Uterus (tissue), 3 donors: ENCODE measurements at regions not wholly inside any gene's neighbourhood (a gene's known extent, or its start where the extent isn't known, plus 50 kb on each side); places are given as distances from the start of the nearest gene placed in this dataset.
A peak's percentile ranks its signal among the peaks of the same experiment; 100 is the strongest.

Source experiments
- DNase-seq, 2 donors: peaks; one replicate each; pipeline ENCODE4 v3.0.0-alpha.2; 2019 to 2020
- H3K27ac ChIP-seq, 2 donors: fragments of 200-600 bp; sonication (generic); 1 replicate in 1 of 2; 2 replicates in 1 of 2; pipeline ENCODE4 v1.5.1; 2016 to 2018
- H3K27me3 ChIP-seq, 2 donors: fragments of 200-600 bp; sonication (generic); one replicate each; pipeline ENCODE4 v1.5.1; 2018 to 2019; ENCODE audit warnings: control low read depth in 1 of 2
- H3K36me3 ChIP-seq, 2 donors: fragments of 200-600 bp; sonication (generic); one replicate each; pipeline ENCODE4 v1.5.1; 2019; ENCODE audit warnings: control low read depth in 1 of 2
- H3K4me1 ChIP-seq, 2 donors: fragments of 200-600 bp; sonication (generic); one replicate each; pipeline ENCODE4 v1.5.1; 2018 to 2019; ENCODE audit warnings: control low read depth in 1 of 2
- H3K4me3 ChIP-seq, 2 donors: fragments of 200-600 bp; sonication (generic); 1 replicate in 1 of 2; 2 replicates in 1 of 2; pipeline ENCODE4 v1.5.1; 2018 to 2019; ENCODE audit warnings: mild to moderate bottlenecking in 1 of 2
- H3K9me3 ChIP-seq, 2 donors: fragments of 200-600 bp; sonication (generic); one replicate each; pipeline ENCODE4 v1.5.1; 2019; ENCODE audit warnings: control low read depth in 1 of 2
- CTCF ChIP-seq, 4 experiments: fragments of 200-600 bp in 2 of 4; fragments of 450-650 bp in 2 of 4; sonication (generic) in 2 of 4; IDR thresholded peaks; one replicate each; pipeline ENCODE4 v1.5.1; 2016 to 2019; ENCODE audit warnings: antibody characterized with exemption in 4 of 4, mild to moderate bottlenecking in 2 of 4, moderate library complexity in 1 of 4
- POLR2A ChIP-seq, 2 donors: fragments of 450-650 bp; IDR thresholded peaks; one replicate each; pipeline ENCODE4 v1.6.1; 2016; ENCODE audit warnings: antibody characterized with exemption in 2 of 2, mild to moderate bottlenecking in 1 of 2, moderate library complexity in 1 of 2
- intact Hi-C: fragments of 100-400 bp; cut with DNase I; formaldehyde crosslinking; loops from one replicate; pipeline ENCODE4 v1.15.1; 2023; ENCODE audit warnings: low total_unique reads
- donor health status: DM: yes; HTN: yes; CAD: no.

DNA sequence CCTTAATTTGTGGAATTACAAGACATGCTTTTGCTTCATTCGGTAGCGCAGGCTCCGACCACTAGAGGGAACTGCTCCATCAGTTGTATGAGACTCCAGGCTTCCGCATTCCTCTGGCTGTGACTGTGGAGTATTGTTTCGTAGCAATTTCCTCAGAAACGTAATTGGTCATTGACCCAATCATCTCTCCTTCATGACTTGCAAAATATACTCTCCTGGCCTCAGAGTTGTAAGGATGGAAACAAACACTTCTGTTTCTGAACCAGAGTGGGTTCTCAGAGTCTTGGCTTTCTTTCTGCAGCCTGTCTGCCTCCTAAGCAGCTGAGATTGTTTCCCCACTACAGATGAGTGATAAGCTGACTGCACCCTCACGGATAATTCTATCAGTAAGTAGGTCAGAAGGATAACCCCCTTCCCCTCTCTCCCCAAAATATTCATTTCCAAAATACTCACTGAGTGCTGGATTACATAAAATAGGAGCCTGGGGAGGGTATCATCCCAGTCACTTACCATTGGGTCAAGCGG, 146.8 kb upstream of the ZC3H12C start:
- Histone ChIP-seq H3K4me3 (peak overlapping the region; percentile 11 to 17), H3K36me3 (no peaks in the 10 kb centered on the region), H3K27me3 (no peaks in the 10 kb centered on the region), H3K9me3 (no peaks in the 10 kb centered on the region), H3K4me1 (no peaks in the 10 kb centered on the region), H3K27ac (peak overlapping the region; percentile 53 to 58)
- DNase-seq: peak; percentile 76 to 86
- TF ChIP-seq CTCF (IDR thresholded peaks at IDR 0.05) (peak; percentile 77 to 83 (median 80)), POLR2A (IDR thresholded peaks at IDR 0.05) (peak in 1 of 2 donors; percentile 49)
- intact Hi-C loops: no loop called here

DNA sequence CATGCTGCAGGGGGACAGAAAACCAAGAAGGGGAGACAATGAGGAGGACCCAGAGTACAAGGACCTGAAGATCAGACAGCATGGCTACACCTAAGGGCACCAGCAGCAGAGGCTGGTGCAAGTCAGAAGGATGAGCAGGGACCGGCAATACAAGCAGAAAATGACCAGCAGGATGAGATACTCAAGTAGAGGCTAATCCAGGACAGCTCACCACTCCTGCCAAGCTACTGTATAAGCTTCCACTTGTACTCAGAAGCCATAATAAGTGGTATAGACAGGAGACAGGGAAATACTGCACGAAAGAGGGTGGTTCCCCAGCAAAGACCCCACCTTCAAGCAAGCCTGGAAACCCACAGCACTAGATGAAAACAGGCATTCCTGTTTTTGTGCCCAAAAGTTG, 138.7 kb upstream of the ZC3H12C start:
- Histone ChIP-seq H3K27me3 (no peaks in the 10 kb centered on the region), H3K9me3 (no peaks in the 10 kb centered on the region), H3K4me3 (no peak overlapping the region), H3K36me3 (no peaks in the 10 kb centered on the region), H3K27ac (no peak overlapping the region), H3K4me1 (no peaks in the 10 kb centered on the region)
- TF ChIP-seq CTCF (IDR thresholded peaks at IDR 0.05) (no peak), POLR2A (IDR thresholded peaks at IDR 0.05) (no peak)
- no peak for DNase-seq
- intact Hi-C loops: no loop called here

DNA sequence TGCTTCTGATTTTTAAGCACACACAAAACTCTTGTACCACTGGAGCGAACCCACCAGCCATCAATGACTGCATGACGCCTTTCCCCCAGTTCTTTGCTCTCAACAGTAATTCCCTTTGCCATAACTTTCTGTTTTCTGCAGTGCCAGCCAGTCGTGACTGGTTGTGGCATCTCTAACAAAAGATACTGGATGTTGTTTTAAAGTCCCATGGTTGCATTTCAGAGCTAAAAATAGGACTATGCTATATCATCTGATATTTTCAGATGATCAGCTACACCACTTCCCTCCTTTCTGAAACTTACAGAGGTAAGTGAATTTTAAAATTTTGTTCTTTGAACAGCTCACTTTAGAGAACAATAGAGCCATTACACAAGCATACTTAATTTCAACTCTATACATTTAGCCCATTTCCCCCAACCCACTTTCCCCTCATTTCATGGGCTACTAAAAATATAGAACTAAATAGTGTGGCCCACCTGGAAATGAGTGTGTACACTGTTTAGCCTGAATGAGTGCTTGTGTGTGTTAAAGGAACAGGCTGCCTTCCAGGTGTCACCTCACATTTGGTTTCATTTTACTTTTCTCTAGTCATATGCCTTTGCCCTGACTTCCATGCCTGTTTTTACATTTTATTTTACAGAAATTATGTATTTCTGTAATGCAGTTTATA, 136.9 kb upstream of the ZC3H12C start:
- Histone ChIP-seq H3K4me1 (no peaks in the 10 kb centered on the region), H3K27me3 (no peaks in the 10 kb centered on the region), H3K4me3 (no peak overlapping the region), H3K36me3 (no peaks in the 10 kb centered on the region), H3K27ac (no peak overlapping the region), H3K9me3 (no peaks in the 10 kb centered on the region)
- TF ChIP-seq CTCF (IDR thresholded peaks at IDR 0.05) (no peak), POLR2A (IDR thresholded peaks at IDR 0.05) (no peak)
- no peak for DNase-seq
- intact Hi-C loops: no loop called here

DNA sequence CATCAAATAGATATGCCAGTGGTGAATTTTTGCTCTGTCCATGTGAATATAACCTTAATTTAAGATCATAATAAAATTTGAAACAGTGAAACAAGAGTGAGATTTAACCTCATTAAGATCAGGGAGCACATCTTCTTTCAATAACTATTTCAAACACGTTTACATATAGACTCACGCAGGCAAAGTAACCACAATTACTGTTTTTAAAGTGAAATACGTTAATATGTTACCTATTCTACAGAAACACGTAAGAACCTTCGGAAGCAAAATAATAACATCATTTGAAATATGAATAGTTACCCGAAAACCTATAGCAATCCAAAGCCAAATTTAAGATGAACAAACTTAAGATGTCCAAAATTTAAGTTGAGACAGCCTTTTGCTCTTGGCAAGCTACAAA, 136.2 kb upstream of the ZC3H12C start:
- intact Hi-C loops: no loop called here
- no peaks in the 10 kb centered on the region for H3K27me3 ChIP-seq
- no peaks in the 10 kb centered on the region for H3K4me1 ChIP-seq
- H3K9me3 ChIP-seq: no peaks in the 10 kb centered on the region
- no peak for DNase-seq
- no peak overlapping the region for H3K27ac ChIP-seq
- no peaks in the 10 kb centered on the region for H3K36me3 ChIP-seq
- H3K4me3 ChIP-seq: no peak overlapping the region
- no peak for TF ChIP-seq CTCF (IDR thresholded peaks at IDR 0.05)
- TF ChIP-seq POLR2A (IDR thresholded peaks at IDR 0.05): no peak

- H3K4me1 ChIP-seq: no peaks in the 10 kb centered on the region
- H3K4me3 ChIP-seq: no peak overlapping the region
- intact Hi-C loops: no loop called here
- no peaks in the 10 kb centered on the region for H3K36me3 ChIP-seq
- DNase-seq: no peak
- H3K27me3 ChIP-seq: no peaks in the 10 kb centered on the region
- TF ChIP-seq POLR2A (IDR thresholded peaks at IDR 0.05) (no peak), CTCF (IDR thresholded peaks at IDR 0.05) (no peak)
- H3K9me3 ChIP-seq: no peaks in the 10 kb centered on the region
- no peak overlapping the region for H3K27ac ChIP-seq
Measured at GRCh38 chr11:109957601-109958000, 135.6 kb upstream of the ZC3H12C start.
